Lung (tissue), 11 donors: ENCODE measurements at regions not wholly inside any gene's neighbourhood (a gene's known extent, or its start where the extent isn't known, plus 50 kb on each side); places are given as distances from the start of the nearest gene placed in this dataset.

Experiments used
- ATAC-seq: fragments of 200-7000 bp; cut with Tn5 transposase; one replicate; pipeline ENCODE4 v1.9.1; 2020; ENCODE audit warnings: moderate number of reproducible peaks; ENCODE audit not compliant: insufficient read depth, low FRiP score
- DNase-seq, 3 donors: peaks; one replicate each; pipeline ENCODE4 v3.0.0-alpha.2; 2013 to 2017
- H3K27ac ChIP-seq, 2 donors: one replicate each; pipeline ENCODE4 v1.5.1; 2013; ENCODE audit warnings: mild to moderate bottlenecking in 2 of 2, moderate library complexity in 2 of 2, control low read depth in 1 of 2, inconsistent platforms in 1 of 2, low read depth in 1 of 2, low read length in 1 of 2
- H3K27me3 ChIP-seq, 3 donors: one replicate each; pipeline ENCODE4 v1.5.1; 2013; ENCODE audit warnings: low read length in 2 of 3; ENCODE audit not compliant: control insufficient read depth in 3 of 3, insufficient read depth in 3 of 3
- H3K36me3 ChIP-seq, 4 donors: one replicate each; pipeline ENCODE4 v1.5.1; 2013; ENCODE audit warnings: low read length in 4 of 4, mild to moderate bottlenecking in 1 of 4, moderate library complexity in 1 of 4; ENCODE audit not compliant: control insufficient read depth in 4 of 4, insufficient read depth in 4 of 4
- H3K4me1 ChIP-seq, 5 donors: one replicate each; pipeline ENCODE4 v1.5.1; 2013; ENCODE audit warnings: low read length in 5 of 5, mild to moderate bottlenecking in 2 of 5, moderate library complexity in 1 of 5; ENCODE audit not compliant: control insufficient read depth in 5 of 5, insufficient read depth in 5 of 5
- H3K4me3 ChIP-seq: one replicate; pipeline ENCODE4 v1.5.1; 2013; ENCODE audit warnings: mild to moderate bottlenecking, control low read depth, moderate library complexity
- H3K9ac ChIP-seq, 2 donors: one replicate each; pipeline ENCODE4 v1.5.1; 2013; ENCODE audit warnings: low read length in 2 of 2, control low read depth in 1 of 2; ENCODE audit not compliant: insufficient read depth in 1 of 2
- H3K9me3 ChIP-seq, 4 donors: one replicate each; pipeline ENCODE4 v1.5.1; 2013; ENCODE audit warnings: low read length in 3 of 4, mild to moderate bottlenecking in 1 of 4, moderate library complexity in 1 of 4; ENCODE audit not compliant: control insufficient read depth in 4 of 4, insufficient read depth in 3 of 4
- CTCF ChIP-seq: IDR thresholded peaks from 2 replicates; pipeline ENCODE4 v1.5.1; 2012; ENCODE audit warnings: mild to moderate bottlenecking; ENCODE audit errors: control extremely low read depth, extremely low read depth
- WGBS, 2 donors: extraction: QIAGEN DNeasy Blood & Tissue Kit; methylation state at CpG; one replicate each; pipeline ENCODE4 v1.1.7; 2013; 5-methylcytosine and 5-hydroxymethylcytosine counted together
- donor health status: control.
- donor health status: control.
- donor health status: Bipolar disorder and iron deficiency.
- donor health status: healthy.
- donor health status: DM: yes; HTN: yes; CAD: no.

- Histone ChIP-seq H3K9ac (no peak overlapping the region), H3K4me1 (no peaks in the 10 kb centered on the region), H3K27ac (no peak overlapping the region), H3K9me3 (no peaks in the 10 kb centered on the region), H3K27me3 (peaks cover 0 to 16% (median 9%) of the 10 kb centered on the region in 3 donors), H3K36me3 (no peaks in the 10 kb centered on the region), H3K4me3 (no peak overlapping the region)
- no peak for DNase-seq
- WGBS, 2 donors = 78 to 83% methylated on average over 35 of the region's 35 CpGs
- no peak for ATAC-seq
- no peak for TF ChIP-seq CTCF
Measured at GRCh38 chr4:3860061-3860912, 94.1 kb downstream of the ADRA2C start.

GRCh38 chr4:3860913-3861636 lies 94.9 kb downstream of the ADRA2C start:
- DNase-seq = no peak
- Histone ChIP-seq H3K27ac (no peak overlapping the region), H3K36me3 (no peaks in the 10 kb centered on the region), H3K27me3 (peaks cover 0 to 18% (median 9%) of the 10 kb centered on the region in 3 donors), H3K9ac (no peak overlapping the region), H3K4me1 (no peaks in the 10 kb centered on the region), H3K9me3 (no peaks in the 10 kb centered on the region), H3K4me3 (no peak overlapping the region)
- WGBS, 2 donors = 91% methylated on average over 28 of the region's 28 CpGs
- no peak for ATAC-seq
- no peak for TF ChIP-seq CTCF

GRCh38 chr4:3861720-3862639 lies 95.8 kb downstream of the ADRA2C start:
- ATAC-seq (no peak), DNase-seq (no peak)
- peaks cover 0 to 14% (median 9%) of the 10 kb centered on the region in 3 donors for H3K27me3 ChIP-seq
- no peak overlapping the region for H3K27ac ChIP-seq
- WGBS, 2 donors = 54 to 61% methylated on average over 14 of the region's 14 CpGs
- no peak overlapping the region for H3K4me3 ChIP-seq
- TF ChIP-seq CTCF = no peak
- no peak overlapping the region for H3K9ac ChIP-seq
- no peaks in the 10 kb centered on the region for H3K9me3 ChIP-seq
- no peaks in the 10 kb centered on the region for H3K4me1 ChIP-seq
- no peaks in the 10 kb centered on the region for H3K36me3 ChIP-seq
